ENCODE measurements at regions not wholly inside any gene's neighbourhood (a gene's known extent, or its start where the extent isn't known, plus 50 kb on each side); places are given as distances from the start of the nearest gene placed in this dataset.

DNA sequence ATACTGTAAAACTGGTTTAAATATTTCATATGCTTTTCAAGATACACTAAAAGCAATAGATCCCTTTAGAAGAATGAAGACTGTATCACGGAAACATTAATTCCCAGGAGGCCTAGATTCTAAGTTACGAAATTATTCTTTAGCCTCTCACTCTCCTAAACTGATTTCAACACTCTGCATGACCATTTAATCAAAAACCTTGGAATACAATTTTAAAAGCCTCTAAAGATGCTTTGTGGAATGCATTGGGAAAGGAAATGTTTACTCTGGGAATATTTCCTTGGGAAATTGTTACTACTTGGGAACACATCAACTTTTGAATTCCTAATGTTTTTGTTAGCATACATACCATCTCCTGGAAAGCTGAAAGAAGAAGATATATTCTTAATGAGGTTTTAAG, 255.7 kb upstream of the FAR2 start:
- no CpG with 5 or more reads among the region's 2 CpGs for WGBS (ENCODE audit: extremely low coverage, insufficient read length, low lambda C conversion rate)
- Histone ChIP-seq H3K56ac (ENCODE audit: insufficient read length, low read depth, low read length) (no peak overlapping the region), H3K4me2 (ENCODE audit: insufficient read depth, insufficient read length, low read length) (no peak overlapping the region)

More for the DNA sequence above, 255.7 kb upstream of the FAR2 start:
- H3K9ac ChIP-seq (ENCODE audit: extremely low read depth, insufficient read length, low read length), result no peak overlapping the region
- H2BK12ac ChIP-seq (ENCODE audit: insufficient read length, low read depth, low read length), result no peak overlapping the region
- Mint-ChIP-seq H3K36me3 (ENCODE audit: insufficient read depth in 1 of 3, low read depth in 3 of 3) (peaks cover 0 to 2% (median 0%) of the 10 kb centered on the region in 3 experiments; a peak in 3 of 7 replicates), H3K9me3 (peaks cover 0 to 3% of the 10 kb centered on the region in 2 experiments; a peak in 3 of 5 replicates), H3K27ac (no peak overlapping the region), H3K4me3 (no peak overlapping the region), H3K27me3 (ENCODE audit: low read depth) (no peaks in the 10 kb centered on the region), H3K4me1 (no peaks in the 10 kb centered on the region; a peak in 1 of 4 replicates)
- no peak overlapping the region for H3K4ac ChIP-seq (ENCODE audit: low read depth, low read length)
- no peaks in the 10 kb centered on the region for H4K20me1 ChIP-seq (ENCODE audit: control insufficient read depth, insufficient read depth, insufficient read length)
- no peak overlapping the region for H3T11ph ChIP-seq (ENCODE audit: low read length)
- H3K18ac ChIP-seq (ENCODE audit: insufficient read length, low read depth, low read length), result no peak overlapping the region
- no peak overlapping the region for H2BK5ac ChIP-seq (ENCODE audit: insufficient read length, low read length)
- no peak overlapping the region for H3K14ac ChIP-seq (ENCODE audit: insufficient read depth, low read length)
- H2AK5ac ChIP-seq (ENCODE audit: insufficient read length, low read length), result no peak overlapping the region
- no peak overlapping the region for H2BK15ac ChIP-seq (ENCODE audit: low read depth, low read length)
- no peak overlapping the region for H3K27ac ChIP-seq (ENCODE audit: insufficient read length, low read depth, low read length)
- no peak overlapping the region for H2BK120ac ChIP-seq (ENCODE audit: low read depth, low read length, poor library complexity, severe bottlenecking)
- H2BK20ac ChIP-seq (ENCODE audit: low read depth, low read length, poor library complexity, severe bottlenecking), result no peak overlapping the region
- DNase-seq, result no peak
- no peak for TF ChIP-seq CTCF (conservative IDR thresholded peaks at IDR 0.05)
- H2AFZ ChIP-seq (ENCODE audit: low read length), result no peak overlapping the region
- H4K91ac ChIP-seq (ENCODE audit: insufficient read length, low read depth, low read length), result no peak overlapping the region
- no peaks in the 10 kb centered on the region for H3K79me2 ChIP-seq (ENCODE audit: insufficient read depth, low read length)
- no peaks in the 10 kb centered on the region for H3K27me3 ChIP-seq (ENCODE audit: insufficient read depth, low read length)
- H3K9me3 ChIP-seq (ENCODE audit: control insufficient read depth, low read depth, low read length), result no peaks in the 10 kb centered on the region
- no peak overlapping the region for H3K23ac ChIP-seq (ENCODE audit: insufficient read length, low read depth, low read length)
- H3K4me1 ChIP-seq (ENCODE audit: insufficient read depth, low read length), result no peaks in the 10 kb centered on the region
- H3K23me2 ChIP-seq (ENCODE audit: insufficient read length, low read depth, low read length, poor library complexity, severe bottlenecking), result no peaks in the 10 kb centered on the region
- H4K8ac ChIP-seq (replicated peaks; ENCODE audit: insufficient read length, low read depth, low read length), result no peak overlapping the region
- no peaks in the 10 kb centered on the region for H3K79me1 ChIP-seq (ENCODE audit: insufficient read depth, low read depth, low read length, poor library complexity, severe bottlenecking)
- no peak overlapping the region for H4K5ac ChIP-seq (ENCODE audit: insufficient read length, low read depth, low read length)

Measured in H9 (cell line).